H9 (cell line): ENCODE measurements at regions not wholly inside any gene's neighbourhood (a gene's known extent, or its start where the extent isn't known, plus 50 kb on each side); places are given as distances from the start of the nearest gene placed in this dataset.

ENCODE experiments used
- DNase-seq: peaks from one replicate; pipeline ENCODE4 v3.0.0-alpha.2; 2017
- H2AFZ ChIP-seq: one replicate; pipeline ENCODE4 v1.6.1; 2013; ENCODE audit warnings: mild to moderate bottlenecking, low read length, control low read depth, moderate library complexity
- H2AK5ac ChIP-seq: 2 replicates; pipeline ENCODE4 v1.6.1; 2013; ENCODE audit warnings: low read length, control low read depth, mixed read lengths; ENCODE audit not compliant: insufficient read length
- H2BK120ac ChIP-seq: one replicate; pipeline ENCODE4 v1.6.1; 2013; ENCODE audit warnings: low read depth, mild to moderate bottlenecking, low read length, control low read depth, inconsistent platforms; ENCODE audit not compliant: poor library complexity, severe bottlenecking
- H2BK12ac ChIP-seq: 2 replicates; pipeline ENCODE4 v1.6.1; 2013; ENCODE audit warnings: low read length, control low read depth, mixed read lengths, low read depth; ENCODE audit not compliant: insufficient read length
- H2BK15ac ChIP-seq: 2 replicates; pipeline ENCODE4 v1.6.1; 2013; ENCODE audit warnings: low read depth, low read length, control low read depth
- H2BK20ac ChIP-seq: one replicate; pipeline ENCODE4 v1.6.1; 2013; ENCODE audit warnings: low read depth, mild to moderate bottlenecking, low read length, control low read depth, inconsistent platforms; ENCODE audit not compliant: poor library complexity, severe bottlenecking
- H2BK5ac ChIP-seq: 2 replicates; pipeline ENCODE4 v1.6.1; 2013; ENCODE audit warnings: low read length, control low read depth, mixed read lengths; ENCODE audit not compliant: insufficient read length
- H3K14ac ChIP-seq: 2 replicates; pipeline ENCODE4 v1.6.1; 2013; ENCODE audit warnings: low read length, control low read depth; ENCODE audit not compliant: insufficient read depth
- H3K18ac ChIP-seq: 2 replicates; pipeline ENCODE4 v1.6.1; 2013; ENCODE audit warnings: low read depth, mild to moderate bottlenecking, mixed read lengths, low read length, control low read depth; ENCODE audit not compliant: insufficient read length
- H3K23ac ChIP-seq: 2 replicates; pipeline ENCODE4 v1.6.1; 2013; ENCODE audit warnings: low read length, control low read depth, mixed read lengths, low read depth; ENCODE audit not compliant: insufficient read length
- H3K23me2 ChIP-seq: 2 replicates; pipeline ENCODE4 v1.6.1; 2013; ENCODE audit warnings: low read depth, mild to moderate bottlenecking, mixed read lengths, low read length, control low read depth; ENCODE audit not compliant: insufficient read length, poor library complexity, severe bottlenecking
- H3K27ac ChIP-seq: 2 replicates; pipeline ENCODE4 v1.5.1; 2013; ENCODE audit warnings: low read length, control low read depth, mixed read lengths, low read depth; ENCODE audit not compliant: insufficient read length
- H3K27me3 ChIP-seq: 2 replicates; pipeline ENCODE4 v1.6.1; 2013; ENCODE audit warnings: low read length, control low read depth, inconsistent platforms; ENCODE audit not compliant: insufficient read depth
- H3K4ac ChIP-seq: 2 replicates; pipeline ENCODE4 v1.6.1; 2013; ENCODE audit warnings: low read depth, mild to moderate bottlenecking, control low read depth, inconsistent platforms, low read length, moderate library complexity
- H3K4me1 ChIP-seq: 2 replicates; pipeline ENCODE4 v1.6.1; 2013; ENCODE audit warnings: low read length, control low read depth, inconsistent platforms; ENCODE audit not compliant: insufficient read depth
- H3K4me2 ChIP-seq: 2 replicates; pipeline ENCODE4 v1.6.1; 2013; ENCODE audit warnings: low read length, control low read depth, mixed read lengths; ENCODE audit not compliant: insufficient read length, insufficient read depth
- H3K56ac ChIP-seq: 2 replicates; pipeline ENCODE4 v1.6.1; 2013; ENCODE audit warnings: low read depth, mild to moderate bottlenecking, mixed read lengths, low read length, control low read depth; ENCODE audit not compliant: insufficient read length
- H3K79me1 ChIP-seq: 2 replicates; pipeline ENCODE4 v1.6.1; 2013; ENCODE audit warnings: low read depth, mild to moderate bottlenecking, moderate library complexity, low read length, control low read depth, inconsistent platforms; ENCODE audit not compliant: insufficient read depth, poor library complexity, severe bottlenecking
- H3K79me2 ChIP-seq: 2 replicates; pipeline ENCODE4 v1.6.1; 2013; ENCODE audit warnings: low read length, control low read depth, inconsistent platforms; ENCODE audit not compliant: insufficient read depth
- H3K9ac ChIP-seq: 2 replicates; pipeline ENCODE4 v1.6.1; 2013; ENCODE audit warnings: low read length, control low read depth, mixed read lengths; ENCODE audit not compliant: insufficient read length; ENCODE audit errors: extremely low read depth
- H3K9me3 ChIP-seq: one replicate; pipeline ENCODE4 v1.6.1; 2013; ENCODE audit warnings: low read depth, low read length, inconsistent platforms; ENCODE audit not compliant: control insufficient read depth
- H3T11ph ChIP-seq: one replicate; pipeline ENCODE4 v1.6.1; 2013; ENCODE audit warnings: mild to moderate bottlenecking, low read length, control low read depth, inconsistent platforms
- H4K20me1 ChIP-seq: one replicate; pipeline ENCODE4 v1.6.1; 2013; ENCODE audit not compliant: control insufficient read depth, insufficient read length, insufficient read depth
- H4K5ac ChIP-seq: 2 replicates; pipeline ENCODE4 v1.6.1; 2013; ENCODE audit warnings: low read depth, mild to moderate bottlenecking, mixed read lengths, low read length, control low read depth; ENCODE audit not compliant: insufficient read length
- H4K8ac ChIP-seq: replicated peaks from 2 replicates; pipeline ENCODE4 v1.6.1; 2013; ENCODE audit warnings: low read length, control low read depth, mixed read lengths, low read depth; ENCODE audit not compliant: insufficient read length
- H4K91ac ChIP-seq: 2 replicates; pipeline ENCODE4 v1.6.1; 2013; ENCODE audit warnings: low read depth, mild to moderate bottlenecking, moderate library complexity, mixed read lengths, low read length, control low read depth; ENCODE audit not compliant: insufficient read length
- H3K27ac Mint-ChIP-seq, 3 experiments: 2 replicates in 2 of 3; 3 replicates in 1 of 3; pipeline ENCODE4 v1.8.0; 2020 to 2021; ENCODE audit warnings: mixed read lengths in 3 of 3, mild to moderate bottlenecking in 1 of 3, moderate library complexity in 1 of 3
- H3K27me3 Mint-ChIP-seq: 2 replicates; pipeline ENCODE4 v1.8.0; 2021; ENCODE audit warnings: low read depth, mild to moderate bottlenecking, moderate library complexity, mixed read lengths
- H3K36me3 Mint-ChIP-seq, 3 experiments: 2 replicates in 2 of 3; 3 replicates in 1 of 3; pipeline ENCODE4 v1.8.0; 2020 to 2021; ENCODE audit warnings: low read depth in 3 of 3, mixed read lengths in 3 of 3; ENCODE audit not compliant: insufficient read depth in 1 of 3
- H3K4me1 Mint-ChIP-seq, 2 experiments: 2 replicates each; pipeline ENCODE4 v1.8.0; 2020; ENCODE audit warnings: mixed read lengths in 2 of 2
- H3K4me3 Mint-ChIP-seq, 2 experiments: 2 replicates in 1 of 2; 3 replicates in 1 of 2; pipeline ENCODE4 v1.8.0; 2020 to 2021; ENCODE audit warnings: mild to moderate bottlenecking in 2 of 2, mixed read lengths in 2 of 2, moderate library complexity in 1 of 2
- H3K9me3 Mint-ChIP-seq, 2 experiments: 2 replicates in 1 of 2; 3 replicates in 1 of 2; pipeline ENCODE4 v1.8.0; 2020; ENCODE audit warnings: mild to moderate bottlenecking in 2 of 2, mixed read lengths in 2 of 2, moderate library complexity in 1 of 2
- WGBS: extraction: QIAGEN DNeasy Blood & Tissue Kit; methylation state at CpG from one replicate; pipeline ENCODE4 v1.1.7; 2013; ENCODE audit warnings: missing lambda C conversion rate, low lambda C conversion rate, mixed read lengths; ENCODE audit not compliant: insufficient read length; ENCODE audit errors: extremely low coverage; 5-methylcytosine and 5-hydroxymethylcytosine counted together
- TF ChIP-seq, protein P1 (sequence below): fragments of 200-600 bp; sonication (generic); conservative IDR thresholded peaks from 3 replicates; pipeline ENCODE4 v1.8.0; 2021; ENCODE audit warnings: antibody characterized with exemption, mild to moderate bottlenecking

DNA sequence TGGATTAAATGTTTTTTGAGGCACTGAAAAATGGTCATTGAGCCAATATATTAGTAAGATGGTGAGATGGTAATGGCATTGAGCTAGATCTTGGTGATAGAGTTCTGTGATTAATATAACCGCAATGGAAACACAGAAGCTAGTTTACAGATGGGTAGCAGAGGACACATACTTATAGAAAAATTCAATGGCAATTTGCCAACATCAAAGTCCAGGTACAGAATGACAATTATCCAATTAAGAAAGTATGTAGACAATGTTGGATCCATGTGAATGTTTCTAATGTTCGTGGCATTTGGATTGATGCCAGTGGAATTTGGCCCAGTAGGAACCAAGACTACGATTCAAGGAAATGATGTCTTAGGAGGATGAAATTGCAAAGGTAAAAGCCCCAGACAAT is 187.8 kb downstream of the GNAT3 start:
- Histone ChIP-seq H3K4me2 (no peak overlapping the region), H2AK5ac (no peak overlapping the region), H3K27ac (no peak overlapping the region), H3K23ac (no peak overlapping the region), H4K91ac (no peak overlapping the region), H3K14ac (no peak overlapping the region), H3K4me1 (no peaks in the 10 kb centered on the region), H3K56ac (no peak overlapping the region), H3K79me2 (no peaks in the 10 kb centered on the region), H4K20me1 (no peaks in the 10 kb centered on the region), H4K5ac (no peak overlapping the region), H3T11ph (no peak overlapping the region), H2BK20ac (no peak overlapping the region), H3K9me3 (no peaks in the 10 kb centered on the region), H2BK5ac (no peak overlapping the region), H2BK12ac (no peak overlapping the region), H4K8ac (no peak overlapping the region), H3K27me3 (no peaks in the 10 kb centered on the region), H3K23me2 (no peaks in the 10 kb centered on the region), H2BK15ac (no peak overlapping the region), H2BK120ac (no peak overlapping the region), H3K9ac (no peak overlapping the region), H3K4ac (no peak overlapping the region), H2AFZ (no peak overlapping the region), H3K79me1 (no peaks in the 10 kb centered on the region), H3K18ac (no peak overlapping the region)
- Mint-ChIP-seq H3K4me1 (peaks cover 0 to 6% of the 10 kb centered on the region in 2 experiments; a peak in 2 of 4 replicates), H3K4me3 (no peak overlapping the region), H3K27ac (no peak overlapping the region), H3K36me3 (no peaks in the 10 kb centered on the region; a peak in 1 of 7 replicates), H3K9me3 (peaks cover 7 to 8% of the 10 kb centered on the region in 2 experiments; a peak in 3 of 5 replicates), H3K27me3 (no peaks in the 10 kb centered on the region)
- TF ChIP-seq, protein P1, sequence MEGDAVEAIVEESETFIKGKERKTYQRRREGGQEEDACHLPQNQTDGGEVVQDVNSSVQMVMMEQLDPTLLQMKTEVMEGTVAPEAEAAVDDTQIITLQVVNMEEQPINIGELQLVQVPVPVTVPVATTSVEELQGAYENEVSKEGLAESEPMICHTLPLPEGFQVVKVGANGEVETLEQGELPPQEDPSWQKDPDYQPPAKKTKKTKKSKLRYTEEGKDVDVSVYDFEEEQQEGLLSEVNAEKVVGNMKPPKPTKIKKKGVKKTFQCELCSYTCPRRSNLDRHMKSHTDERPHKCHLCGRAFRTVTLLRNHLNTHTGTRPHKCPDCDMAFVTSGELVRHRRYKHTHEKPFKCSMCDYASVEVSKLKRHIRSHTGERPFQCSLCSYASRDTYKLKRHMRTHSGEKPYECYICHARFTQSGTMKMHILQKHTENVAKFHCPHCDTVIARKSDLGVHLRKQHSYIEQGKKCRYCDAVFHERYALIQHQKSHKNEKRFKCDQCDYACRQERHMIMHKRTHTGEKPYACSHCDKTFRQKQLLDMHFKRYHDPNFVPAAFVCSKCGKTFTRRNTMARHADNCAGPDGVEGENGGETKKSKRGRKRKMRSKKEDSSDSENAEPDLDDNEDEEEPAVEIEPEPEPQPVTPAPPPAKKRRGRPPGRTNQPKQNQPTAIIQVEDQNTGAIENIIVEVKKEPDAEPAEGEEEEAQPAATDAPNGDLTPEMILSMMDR: no peak
- no peak for DNase-seq
- WGBS: no CpG with 5 or more reads among the region's 3 CpGs
